ENCODE measurements at regions not wholly inside any gene's neighbourhood (a gene's known extent, or its start where the extent isn't known, plus 50 kb on each side); places are given as distances from the start of the nearest gene placed in this dataset.

- DNase-seq: no peak
These were observed 306.3 kb upstream of the SP8 start for GRCh38 chr7:21092766-21093702.

GRCh38 chr7:21094589-21094988 is 307.9 kb upstream of the SP8 start:
- DNase-seq: no peak

GRCh38 chr7:21099432-21099831 is 312.7 kb upstream of the SP8 start:
- no peak for DNase-seq

- no peak for DNase-seq
These were observed 313.3 kb upstream of the SP8 start for GRCh38 chr7:21099955-21100354.

- DNase-seq: no peak
These were observed 314.9 kb upstream of the SP8 start for GRCh38 chr7:21101541-21101940.

GRCh38 chr7:21103426-21104123 is 316.9 kb upstream of the SP8 start:
- no peak for DNase-seq

GRCh38 chr7:21104124-21104500 is 317.4 kb upstream of the SP8 start:
- DNase-seq: no peak

- DNase-seq: no peak
These were observed 319.6 kb upstream of the SP8 start for GRCh38 chr7:21106296-21106732.

GRCh38 chr7:21107101-21107500 is 320.4 kb upstream of the SP8 start:
- no peak for DNase-seq

- peak; percentile 84 for DNase-seq
These were observed 319.7 kb upstream of the SP4 start for GRCh38 chr7:21108182-21108581.

- no peak for DNase-seq
These were observed 314.1 kb upstream of the SP4 start for GRCh38 chr7:21113609-21114415.

GRCh38 chr7:21123586-21123985 is 304.3 kb upstream of the SP4 start:
- DNase-seq: no peak

- DNase-seq: no peak
These were observed 302.6 kb upstream of the SP4 start for GRCh38 chr7:21125297-21125696.

GRCh38 chr7:21128062-21128817 is 299.6 kb upstream of the SP4 start:
- DNase-seq: peak; percentile 35

- DNase-seq: no peak
These were observed 296.0 kb upstream of the SP4 start for GRCh38 chr7:21131897-21132296.

GRCh38 chr7:21134631-21135030 is 293.3 kb upstream of the SP4 start:
- no peak for DNase-seq

- DNase-seq: no peak
These were observed 292.4 kb upstream of the SP4 start for GRCh38 chr7:21135437-21135836.

GRCh38 chr7:21137640-21138039 is 290.2 kb upstream of the SP4 start:
- DNase-seq: no peak

GRCh38 chr7:21140622-21141021 is 287.3 kb upstream of the SP4 start:
- no peak for DNase-seq

GRCh38 chr7:21141476-21141875 is 286.4 kb upstream of the SP4 start:
- no peak for DNase-seq

GRCh38 chr7:21142081-21142480 is 285.8 kb upstream of the SP4 start:
- DNase-seq: no peak

Measured in tongue (tissue), 1 donor.